Fibroblast of skin of scalp (primary cell): ENCODE measurements at regions not wholly inside any gene's neighbourhood (a gene's known extent, or its start where the extent isn't known, plus 50 kb on each side); places are given as distances from the start of the nearest gene placed in this dataset.
A peak's percentile ranks its signal among the peaks of the same experiment; 100 is the strongest.

Source experiments
- DNase-seq: peaks from one replicate; pipeline ENCODE4 v3.0.0-alpha.2; 2013

DNA sequence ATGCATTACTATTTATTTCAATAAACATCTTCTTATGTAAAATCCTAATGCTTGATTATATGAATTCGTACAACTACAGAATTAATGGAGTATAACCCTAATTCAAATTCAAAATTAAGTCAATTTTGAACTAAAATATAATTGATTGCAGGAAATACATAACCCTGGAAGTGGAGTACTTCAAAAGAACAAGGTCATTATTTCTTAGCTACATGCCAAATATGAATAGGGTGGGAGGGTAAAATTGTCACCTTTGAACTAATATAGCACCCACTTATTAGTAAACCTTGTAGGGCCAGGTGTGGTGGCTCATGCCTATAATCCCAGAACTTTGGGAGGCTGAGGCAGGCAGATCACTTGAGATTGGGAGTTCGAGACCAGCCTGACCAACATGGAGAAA is 895.4 kb upstream of the ACVR2A start:
- DNase-seq = no peak

DNA sequence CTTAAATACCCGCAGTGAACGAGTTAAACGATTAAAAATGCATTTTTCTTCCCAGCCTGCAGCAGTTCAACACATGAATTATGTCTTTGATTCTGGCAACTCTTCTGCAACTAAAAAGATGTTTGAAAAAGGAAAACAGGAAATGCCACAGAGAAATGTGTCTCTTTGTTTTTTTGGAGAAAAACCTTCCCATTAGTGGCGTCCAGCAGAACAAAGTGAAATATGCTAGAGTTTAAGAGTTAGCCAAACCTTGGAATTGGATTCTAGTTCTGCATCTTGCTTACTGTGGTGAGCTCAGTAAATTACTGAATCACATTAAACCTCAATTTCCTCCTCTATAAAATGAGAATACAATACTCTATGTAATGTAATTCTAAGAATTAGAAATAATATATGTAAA is 900.2 kb upstream of the ACVR2A start:
- no peak for DNase-seq

DNA sequence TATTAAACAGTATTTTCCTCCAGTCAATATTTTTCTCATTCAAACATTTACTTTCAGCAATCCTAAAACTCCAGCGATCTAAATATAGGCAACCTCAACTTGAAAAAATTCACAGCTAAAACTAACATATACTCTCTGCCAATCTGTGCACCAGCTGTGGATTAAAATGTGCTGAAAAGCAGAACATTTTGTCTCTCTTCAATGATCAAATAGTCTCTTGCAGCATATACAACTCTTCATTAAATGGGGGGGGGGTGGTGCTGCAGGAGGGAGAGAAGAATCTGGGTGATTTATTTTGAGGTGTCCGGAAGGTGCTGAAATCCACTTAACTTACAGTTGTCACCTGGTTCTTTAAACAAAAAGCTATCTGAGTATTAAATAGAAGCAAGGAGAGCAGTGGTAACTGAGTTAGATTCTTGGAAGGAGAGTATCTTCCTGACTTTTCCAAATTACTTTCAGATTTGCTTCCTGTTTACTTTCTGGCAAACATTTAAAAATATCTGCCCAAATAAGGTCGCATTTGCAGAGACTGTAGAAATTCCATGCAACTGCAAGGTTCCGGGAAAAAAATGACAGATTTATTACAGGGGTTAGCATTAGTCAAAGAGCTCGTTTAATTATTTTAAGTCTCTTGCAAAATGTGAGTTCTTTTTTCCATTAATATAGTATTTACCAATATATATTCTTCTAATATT is 904.7 kb upstream of the ACVR2A start:
- peak; percentile 56 for DNase-seq

DNA sequence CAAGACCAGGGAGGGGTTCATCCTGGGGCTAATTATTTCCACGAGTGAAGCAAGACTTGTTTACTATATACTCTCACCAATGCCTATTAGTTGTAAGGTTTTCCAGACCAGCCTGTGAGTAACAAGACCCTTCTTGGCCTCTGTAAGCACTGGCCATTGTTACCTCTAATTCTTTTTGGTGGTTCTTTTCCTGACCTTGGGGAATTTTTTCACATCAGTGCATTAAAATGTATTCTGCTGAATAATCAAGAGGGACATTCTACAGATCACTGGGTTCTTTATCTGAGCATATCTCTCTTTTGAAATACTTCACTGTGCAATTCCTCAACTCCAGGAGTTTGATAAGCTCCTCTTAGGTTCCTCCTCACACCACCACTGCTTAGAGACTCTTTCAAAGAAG is 909.9 kb upstream of the ACVR2A start:
- no peak for DNase-seq

DNA sequence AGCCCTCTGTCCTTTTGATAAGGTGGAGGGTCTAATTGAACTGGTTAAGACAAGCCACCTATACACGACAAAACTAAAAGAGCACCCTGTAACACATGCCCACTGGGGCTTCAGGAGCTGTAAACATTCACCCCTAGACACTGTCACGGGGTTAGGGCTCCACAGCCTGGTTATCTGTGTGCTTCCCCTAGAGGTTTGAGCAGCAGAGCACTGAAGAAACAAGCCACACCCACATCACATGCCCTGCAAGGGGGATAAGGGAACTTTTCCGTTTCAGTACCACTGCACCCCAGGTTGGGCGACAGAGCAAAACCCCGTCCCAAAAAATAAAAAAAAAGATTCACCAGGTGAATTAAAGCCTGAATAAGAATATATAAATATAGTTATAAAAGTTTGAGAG is 913.7 kb upstream of the ACVR2A start:
- no peak for DNase-seq

DNA sequence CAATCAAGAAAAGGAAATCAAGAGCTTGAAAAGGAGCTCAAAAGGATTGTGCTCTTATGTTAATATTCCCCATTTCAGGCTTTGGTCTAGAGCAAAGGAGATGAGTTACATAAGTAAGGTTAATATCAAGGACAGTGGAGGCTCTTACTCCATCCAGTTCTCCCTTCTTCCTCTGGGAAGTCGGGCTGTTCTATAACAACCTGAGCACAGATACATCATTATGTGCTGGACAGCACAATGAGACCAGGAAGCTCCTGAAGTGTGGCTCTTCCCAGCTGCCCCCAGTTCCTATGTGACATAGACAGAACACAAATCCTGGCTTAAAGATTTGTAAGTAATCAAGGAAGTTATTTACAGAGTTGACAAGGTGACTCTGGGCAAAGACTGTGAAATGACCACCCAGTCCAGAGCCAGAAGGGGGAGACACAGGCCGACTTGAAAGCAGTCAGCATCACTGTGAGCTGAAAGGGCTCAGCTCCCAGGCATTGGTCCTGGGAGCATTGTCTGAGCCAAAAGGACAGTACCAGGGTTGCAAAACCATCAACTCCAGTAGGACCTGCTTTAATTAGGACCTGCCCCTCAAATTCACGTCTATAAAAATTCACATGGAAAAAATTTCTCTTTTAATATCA is 917.6 kb upstream of the ACVR2A start:
- peak; percentile 53 for DNase-seq

DNA sequence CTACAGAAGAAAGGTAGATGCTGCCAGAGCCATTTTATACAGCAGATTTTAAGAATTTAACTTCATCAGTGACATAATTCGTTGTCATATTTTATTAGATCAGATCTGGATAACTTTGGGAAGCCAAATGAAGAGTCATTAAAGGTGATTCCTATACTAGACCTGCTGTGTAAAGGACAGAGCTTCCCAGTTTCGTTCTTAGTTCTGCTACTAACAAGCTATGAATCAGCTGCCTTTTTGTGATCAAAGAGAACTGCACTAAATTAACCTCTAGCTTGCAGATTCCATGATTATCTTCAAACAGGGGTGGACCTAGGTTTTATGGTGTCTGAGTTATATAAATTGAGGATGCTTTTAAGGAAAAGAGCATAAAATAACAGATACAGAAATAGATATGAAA is 926.5 kb upstream of the ACVR2A start:
- no peak for DNase-seq

DNA sequence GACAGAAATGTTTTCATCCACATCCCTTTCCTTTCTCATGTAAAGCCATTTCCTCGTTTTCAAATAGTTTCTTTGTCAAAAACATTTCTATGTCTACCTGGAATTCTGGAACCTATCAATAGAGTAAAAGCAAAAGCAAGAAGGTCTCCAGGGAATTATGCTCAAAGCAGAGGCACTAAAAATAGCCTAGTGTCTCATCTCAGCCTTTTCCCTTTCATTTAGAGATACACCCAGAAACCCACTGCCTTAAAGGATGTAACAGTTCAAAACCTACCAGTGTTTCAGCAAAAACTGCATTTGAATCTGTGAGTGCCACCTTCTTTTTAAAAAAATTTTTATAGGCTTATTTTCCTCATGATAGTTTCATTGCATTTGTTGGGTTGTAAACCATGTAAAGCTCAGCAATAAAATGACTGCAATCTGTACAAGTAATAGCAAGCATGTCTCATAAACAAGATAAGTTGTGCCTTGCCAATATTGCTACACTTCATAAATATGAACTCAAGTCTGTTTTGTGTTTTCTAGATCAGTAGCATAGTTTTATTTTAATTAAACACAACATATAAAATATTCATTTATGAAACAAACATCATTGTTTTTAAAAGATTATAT is 927.3 kb upstream of the ACVR2A start:
- DNase-seq = no peak

DNA sequence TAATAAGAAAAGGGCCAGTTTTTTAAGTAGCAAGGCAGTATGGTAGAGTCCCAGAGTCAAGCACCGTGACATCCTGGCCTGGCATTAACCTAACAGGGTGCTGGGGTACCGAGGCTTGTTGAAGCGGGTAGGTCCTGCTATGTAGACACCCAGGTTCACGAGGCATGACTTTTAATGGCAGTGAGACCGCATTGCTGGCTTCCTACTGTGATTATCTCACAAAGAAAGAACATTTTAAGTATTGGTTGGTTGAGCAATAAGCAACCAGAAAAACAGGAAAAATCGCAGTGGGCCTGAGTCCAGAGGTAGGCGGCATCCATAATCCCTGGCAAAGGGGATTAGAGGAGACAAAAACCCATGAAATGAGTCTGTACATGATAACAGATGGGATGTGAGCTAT is 927.9 kb upstream of the ACVR2A start:
- DNase-seq = no peak

DNA sequence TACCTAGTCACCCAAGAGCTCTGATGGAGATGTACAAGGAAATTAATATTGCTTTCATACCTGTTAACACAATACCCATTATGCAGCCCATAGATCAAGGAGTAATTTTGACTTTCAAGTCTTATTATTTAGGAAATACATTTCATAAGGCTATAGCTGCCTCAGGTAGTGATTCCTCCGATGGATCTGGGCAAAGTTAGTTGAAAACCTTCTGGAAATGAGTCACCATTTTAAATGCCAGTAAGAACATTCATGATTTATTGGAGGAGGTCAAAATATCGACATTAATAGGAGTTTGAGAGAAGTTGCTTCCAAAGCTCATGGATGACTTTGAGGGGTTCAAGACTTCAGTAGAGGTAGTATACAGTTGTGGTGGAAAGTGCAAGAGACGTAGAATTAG is 931.4 kb upstream of the ACVR2A start:
- no peak for DNase-seq

DNA sequence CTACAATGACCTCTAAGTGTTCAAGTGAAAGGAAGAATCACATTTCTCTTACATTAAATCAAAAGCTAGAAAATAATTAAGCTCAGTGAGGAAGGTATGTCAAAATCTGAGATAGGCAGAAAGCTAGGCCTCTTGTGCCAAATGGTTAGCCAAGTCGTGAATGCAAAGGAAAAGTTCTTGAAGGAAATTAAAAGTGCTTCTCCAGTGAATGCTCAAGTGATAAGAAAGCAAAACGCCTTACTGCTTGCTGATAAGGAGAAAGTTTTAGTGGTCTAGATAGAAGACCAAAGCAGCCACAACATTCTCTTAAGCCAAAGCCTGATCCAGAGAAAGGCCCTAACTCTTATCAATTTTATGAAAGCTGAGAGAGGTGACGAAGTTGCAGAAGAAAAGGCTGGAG is 932.3 kb upstream of the ACVR2A start:
- no peak for DNase-seq

DNA sequence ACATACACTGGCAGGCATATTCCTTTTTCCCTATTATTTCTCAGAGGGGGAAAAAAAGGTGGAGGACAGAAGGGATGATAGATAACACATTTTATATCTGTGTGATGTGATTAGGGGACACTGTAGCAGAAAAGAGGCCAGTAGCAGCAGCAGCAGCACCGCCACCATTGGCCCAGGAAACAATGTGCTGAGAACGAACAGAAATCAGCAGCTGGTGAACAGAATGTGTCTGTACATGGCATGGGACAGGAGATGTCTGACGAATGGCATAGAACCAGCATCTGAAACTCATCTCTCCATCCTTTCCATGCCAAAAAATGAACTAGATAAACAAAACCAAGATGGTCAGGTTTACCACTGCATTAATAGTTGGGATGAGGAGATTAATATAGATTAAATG is 936.1 kb upstream of the ACVR2A start:
- no peak for DNase-seq

DNA sequence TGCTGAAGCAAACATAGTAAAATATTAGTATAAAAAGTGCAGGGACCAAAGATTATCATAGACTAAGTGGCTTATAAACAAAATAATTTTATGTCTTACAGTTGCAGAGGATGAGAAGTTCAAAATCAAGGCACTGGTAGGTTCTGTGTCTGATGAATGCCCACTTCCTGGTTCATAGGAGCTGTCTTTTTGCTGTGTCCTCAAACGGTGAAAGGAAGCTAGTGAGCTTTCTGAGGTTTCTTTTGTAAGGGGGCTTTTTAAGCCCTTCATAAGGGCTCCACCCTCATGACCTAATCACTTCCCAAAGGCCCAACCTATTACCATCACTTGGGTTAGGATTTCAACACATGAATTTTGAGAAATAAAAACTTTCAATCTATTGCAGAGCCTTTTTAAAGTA is 946.7 kb upstream of the ACVR2A start:
- no peak for DNase-seq

DNA sequence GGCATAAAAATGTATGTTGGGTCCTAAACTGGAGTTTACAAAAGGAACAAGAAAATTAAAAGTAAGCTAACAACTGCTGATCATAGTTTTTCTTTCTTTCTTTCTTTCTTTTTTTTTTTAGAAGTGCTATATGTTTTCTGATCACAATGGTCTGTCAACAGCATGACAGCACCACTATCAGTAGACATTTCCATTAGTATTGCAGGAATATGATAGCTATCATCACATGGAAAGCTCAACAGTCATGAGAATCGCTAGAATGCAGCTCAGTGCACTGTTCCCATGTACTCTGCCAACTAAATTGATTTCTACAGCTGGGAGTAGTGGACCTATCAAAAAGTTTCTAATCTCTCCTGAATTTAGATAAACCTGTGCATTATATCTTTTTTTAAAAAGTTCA is 950.3 kb upstream of the ACVR2A start:
- DNase-seq = no peak

DNA sequence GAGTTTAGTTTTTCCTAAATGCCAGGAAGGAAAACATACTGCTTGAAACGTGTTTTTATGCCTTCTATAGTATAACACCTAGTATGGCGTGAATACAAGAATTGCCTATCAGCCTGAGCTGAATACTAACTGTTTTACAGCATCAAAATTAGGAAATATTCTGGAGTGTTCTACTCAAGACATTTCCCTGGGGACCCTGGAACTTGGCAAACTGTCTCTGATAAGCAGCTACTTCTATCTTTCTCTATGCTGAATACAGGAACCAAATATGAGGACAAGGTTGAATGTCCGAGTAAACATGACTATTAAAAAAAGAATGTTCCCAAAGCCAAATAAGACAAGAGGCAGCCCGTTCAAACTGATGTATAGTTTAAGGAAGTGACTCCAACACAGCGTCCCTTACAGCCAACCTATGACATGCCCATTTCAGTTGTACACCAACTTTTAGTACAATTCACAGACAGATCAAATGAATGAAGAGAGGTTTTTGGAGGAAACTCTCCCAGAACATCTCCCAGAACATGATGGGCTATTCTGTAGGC is 951.3 kb upstream of the ACVR2A start:
- no peak for DNase-seq

DNA sequence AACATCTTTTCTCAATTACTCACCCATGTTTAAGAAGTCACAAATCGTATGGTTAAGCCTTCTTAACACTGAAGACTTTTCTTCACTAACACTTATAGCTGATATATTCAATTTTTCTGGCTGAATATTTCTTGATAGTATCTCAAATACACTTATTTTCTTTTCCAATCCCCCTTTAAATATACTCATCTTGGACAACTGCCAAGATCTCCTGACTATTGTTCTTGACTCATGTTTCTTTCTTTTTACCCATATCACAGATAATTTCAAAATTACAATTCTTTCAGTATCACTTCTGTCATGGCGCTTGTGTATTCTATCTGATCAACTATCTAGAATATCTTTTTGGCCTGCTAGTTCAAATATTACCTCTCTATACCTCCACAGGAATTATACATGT is 954.3 kb upstream of the ACVR2A start:
- no peak for DNase-seq

DNA sequence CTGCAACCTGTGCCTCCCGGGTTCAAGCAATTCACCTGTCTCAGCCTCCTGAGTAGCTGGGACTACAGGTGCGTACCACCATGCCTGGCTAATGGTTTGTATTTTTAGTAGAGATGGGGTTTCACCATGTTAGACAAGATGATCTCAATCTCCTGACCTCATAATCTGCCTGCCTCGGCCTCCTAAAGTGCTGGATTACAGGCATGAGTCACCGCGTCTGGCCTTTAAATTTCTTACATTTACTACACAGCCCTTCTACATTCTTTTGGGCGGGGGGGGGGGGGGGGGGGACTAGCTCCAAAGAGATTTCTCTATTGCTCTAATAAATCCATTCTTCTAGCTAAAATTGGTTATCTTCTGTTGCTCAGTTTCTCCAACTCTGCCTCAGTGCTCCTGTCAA is 964.9 kb upstream of the ACVR2A start:
- DNase-seq = peak; percentile 1

DNA sequence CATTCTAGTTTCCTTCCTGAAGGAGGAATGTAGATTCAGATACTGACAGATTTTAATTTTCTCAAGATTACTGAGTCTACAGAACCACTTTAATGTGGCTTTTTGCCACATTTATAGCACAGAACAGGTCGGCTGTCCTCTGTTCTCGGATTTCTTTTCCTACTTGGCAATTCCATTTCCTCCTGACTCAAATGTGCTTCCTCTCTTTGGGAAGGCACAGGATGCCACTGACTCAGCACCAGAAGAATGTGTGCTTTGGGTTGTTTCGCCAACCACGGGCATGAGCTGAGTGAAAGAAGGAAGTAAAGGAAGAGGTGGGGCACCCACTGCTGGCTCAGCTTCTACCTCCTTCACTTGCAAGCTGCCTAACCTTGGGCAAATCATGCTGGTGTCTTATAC is 970.6 kb upstream of the ACVR2A start:
- DNase-seq = peak; percentile 41

DNA sequence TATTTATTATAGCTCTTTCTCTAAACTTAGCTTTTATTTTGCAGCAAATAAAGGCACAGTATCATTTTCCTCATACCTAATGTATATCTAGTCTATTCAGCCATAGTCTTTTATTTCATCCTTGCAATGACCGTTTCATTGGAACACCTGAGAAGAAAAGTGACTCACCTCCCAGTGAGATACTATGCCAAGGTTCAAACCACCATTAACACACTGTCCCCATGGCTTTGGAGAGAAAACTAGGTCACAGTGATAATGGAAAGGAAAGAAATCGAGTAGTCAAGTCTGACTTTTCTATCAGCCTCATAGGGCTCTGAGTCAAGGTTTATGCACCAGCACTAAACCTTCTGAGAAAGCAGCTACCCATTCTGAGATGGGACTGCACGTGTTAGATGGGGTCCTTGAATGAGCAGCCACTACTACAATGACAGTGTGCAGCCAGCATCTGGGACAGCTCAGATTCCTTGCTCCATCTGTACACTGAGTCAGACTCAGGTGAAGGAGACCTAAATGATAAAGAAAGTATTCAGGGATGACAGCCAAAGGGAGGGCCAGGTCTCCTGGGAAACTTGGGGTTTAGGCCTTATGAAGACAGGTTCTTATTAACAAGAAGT is 971.1 kb upstream of the ACVR2A start:
- no peak for DNase-seq

DNA sequence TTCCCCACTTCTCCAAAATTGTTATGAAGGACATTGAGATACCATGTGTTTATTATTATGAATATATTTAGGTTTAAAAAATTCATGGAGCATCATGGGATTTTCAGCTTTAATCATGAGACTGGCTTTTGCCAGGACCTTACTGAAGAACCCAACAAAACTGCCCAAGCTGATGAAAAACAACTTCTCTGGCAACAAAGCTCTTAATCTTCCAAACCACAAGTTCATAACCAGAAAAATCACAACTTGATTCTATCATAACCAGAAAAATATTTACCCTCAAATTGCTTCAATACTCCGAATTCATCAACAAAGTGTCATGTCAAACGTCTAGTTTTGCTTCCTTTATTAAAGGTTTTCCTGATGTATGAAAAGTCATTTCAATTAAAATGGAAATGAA is 971.8 kb upstream of the ACVR2A start:
- no peak for DNase-seq

DNA sequence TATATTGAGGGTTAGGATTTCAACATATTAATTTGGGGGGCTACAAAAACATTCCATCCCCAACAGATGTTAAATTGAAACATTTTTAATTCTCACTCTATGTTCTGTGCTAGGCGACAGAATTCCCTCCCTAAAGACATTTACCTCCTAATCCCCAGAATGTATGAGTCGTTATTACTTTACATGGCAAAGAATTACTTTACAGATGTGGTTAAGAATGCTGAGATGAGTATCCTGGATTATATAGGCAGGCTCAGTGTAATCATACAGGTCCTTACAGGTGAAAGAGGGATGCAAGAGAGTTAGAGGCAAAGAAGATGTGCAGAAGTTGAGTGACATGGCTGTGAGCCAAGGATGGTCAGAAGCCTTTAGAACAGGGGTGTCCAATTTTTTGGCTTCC is 974.1 kb upstream of the ACVR2A start:
- no peak for DNase-seq

DNA sequence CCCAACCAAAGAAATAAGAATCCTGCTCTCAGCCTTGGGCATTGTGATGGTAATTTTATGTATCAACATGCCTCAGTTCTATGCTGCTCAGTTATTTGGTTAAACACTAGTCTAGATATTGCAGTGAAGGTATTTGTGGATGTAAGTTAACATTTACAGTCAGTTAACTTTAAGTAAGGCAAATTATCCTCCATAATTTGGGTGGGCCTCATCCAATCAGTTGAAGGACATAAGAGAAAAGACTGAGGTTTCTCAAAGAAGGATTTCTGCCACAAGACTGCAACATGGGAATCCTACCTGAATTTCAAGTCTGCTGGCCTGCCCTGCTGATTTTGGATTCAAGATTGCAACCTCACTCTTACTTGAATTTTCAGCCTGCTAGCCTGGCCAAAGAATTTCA is 975.5 kb upstream of the ACVR2A start:
- no peak for DNase-seq

DNA sequence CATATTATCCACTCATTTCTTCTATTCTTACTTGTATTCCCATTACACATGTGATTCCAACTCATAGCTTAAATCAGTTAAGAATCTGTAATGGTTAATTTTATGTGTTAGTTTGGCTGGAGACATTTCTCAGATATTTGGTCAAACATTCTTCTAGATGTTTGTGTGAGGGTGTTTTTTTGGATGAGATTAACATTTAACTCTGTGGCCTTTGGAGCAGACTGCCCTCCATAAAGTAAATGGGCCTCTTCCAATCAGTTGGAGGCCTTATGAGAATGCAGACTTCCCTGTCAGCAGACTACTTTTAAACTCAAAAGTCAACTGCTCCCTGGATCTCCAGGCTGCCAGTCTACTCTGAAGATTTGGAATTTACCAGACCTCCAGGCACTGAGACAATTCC is 976.8 kb upstream of the ACVR2A start:
- no peak for DNase-seq

DNA sequence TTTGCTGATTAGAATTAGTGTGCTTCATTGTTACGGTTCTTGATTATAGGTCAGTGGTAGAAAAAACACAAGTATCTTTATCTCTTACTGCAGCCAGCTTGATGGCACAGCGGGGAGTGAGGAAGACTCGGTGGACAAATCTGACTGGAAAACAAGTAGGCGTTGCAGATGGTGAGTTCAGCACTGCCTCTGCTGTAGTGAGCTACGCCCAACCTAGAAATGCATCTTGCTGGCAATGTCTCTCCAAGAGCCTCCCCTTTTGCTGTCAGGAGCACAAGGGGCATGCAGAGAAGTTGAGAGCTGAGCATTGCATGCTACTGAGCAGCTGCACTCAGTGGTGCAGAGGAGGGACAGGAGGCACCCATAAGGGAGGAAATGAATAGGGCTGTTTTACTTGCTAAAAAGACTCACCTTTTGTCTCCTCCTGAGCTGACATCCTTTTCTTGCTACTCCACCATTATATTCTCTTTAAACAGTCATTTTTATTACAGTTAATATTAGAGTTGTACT is 977.3 kb upstream of the ACVR2A start:
- DNase-seq = no peak
